ENCODE measurements at regions not wholly inside any gene's neighbourhood (a gene's known extent, or its start where the extent isn't known, plus 50 kb on each side); places are given as distances from the start of the nearest gene placed in this dataset.

DNA sequence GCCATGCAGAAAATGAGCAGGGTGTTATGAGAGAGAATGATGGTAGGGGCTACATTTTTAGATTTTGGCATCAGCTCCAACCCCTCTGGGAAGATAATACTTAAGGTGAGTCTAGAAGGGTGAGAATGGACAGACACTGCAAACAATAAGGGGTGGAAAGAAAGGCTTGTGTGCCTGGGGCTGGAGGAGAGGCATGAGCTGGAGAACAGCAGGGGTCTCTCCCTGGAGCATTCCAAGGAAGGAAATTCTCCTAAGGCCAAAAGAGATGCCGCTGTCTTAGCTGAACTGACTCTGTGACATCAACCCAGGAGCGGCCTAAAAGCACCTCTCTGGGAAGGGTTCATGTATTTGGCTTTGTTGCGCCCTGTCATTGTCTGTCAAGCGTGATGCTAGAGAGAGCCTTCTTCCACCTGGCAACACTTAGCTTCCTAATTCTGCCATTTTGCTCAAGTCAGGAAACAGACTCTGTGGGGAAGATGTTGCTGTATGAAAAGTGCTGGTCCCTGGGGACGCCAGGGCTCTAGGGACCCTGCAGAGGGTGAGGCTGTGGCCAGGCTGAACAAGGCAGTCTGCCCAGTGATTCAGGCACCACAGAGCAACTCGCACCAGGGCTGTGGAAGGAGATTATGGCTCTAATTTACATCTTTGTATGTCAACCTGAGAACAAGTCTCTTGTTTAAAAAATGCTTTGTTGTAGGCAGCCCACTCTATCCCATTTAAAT, 225.7 kb downstream of the CBLN1 start:
- Histone ChIP-seq H3K4me1 (ENCODE audit: control insufficient read depth, extremely low read depth, insufficient read depth, low read length) (no peaks in the 10 kb centered on the region), H3K9ac (ENCODE audit: insufficient read depth, low read length) (no peak overlapping the region), H3K36me3 (ENCODE audit: control insufficient read depth, insufficient read depth, low read length) (no peaks in the 10 kb centered on the region), H4K20me1 (ENCODE audit: control insufficient read depth, extremely low read depth, insufficient read depth, low read length) (no peaks in the 10 kb centered on the region), H3K4me3 (replicated peaks in 1 of 4; ENCODE audit: control extremely low read depth in 1 of 4, insufficient read depth in 1 of 4, low read depth in 3 of 4, low read length in 4 of 4) (no peak overlapping the region), H3K79me2 (ENCODE audit: control insufficient read depth, insufficient read depth, low read length) (no peaks in the 10 kb centered on the region), H3K27me3 (ENCODE audit: control insufficient read depth, insufficient read depth, low read length) (no peaks in the 10 kb centered on the region), H3K4me2 (ENCODE audit: extremely low read depth, insufficient read depth, low read length) (no peak overlapping the region), H3K9me3 (ENCODE audit: control insufficient read depth, insufficient read depth, low read depth, low read length) (no peaks in the 10 kb centered on the region), H3K27ac (ENCODE audit: insufficient read depth, low read length) (no peak overlapping the region), H2AFZ (ENCODE audit: low read length) (no peak overlapping the region)
- DNase-seq (ENCODE audit: low read depth in 2 of 2): no peak
- no peak for TF ChIP-seq CTCF (conservative IDR thresholded peaks at IDR 0.05 in 1 of 2, IDR thresholded peaks at IDR 0.05 in 1 of 2; ENCODE audit: low read depth in 1 of 2, low read length in 2 of 2)
- no peak for TF ChIP-seq EZH2 (IDR thresholded peaks at IDR 0.05; ENCODE audit: low read length, missing control alignments)

- no peaks in the 10 kb centered on the region for H3K4me1 ChIP-seq (ENCODE audit: control insufficient read depth, extremely low read depth, insufficient read depth, low read length)
- DNase-seq (ENCODE audit: low read depth in 2 of 2): no peak
- no peak overlapping the region for H2AFZ ChIP-seq (ENCODE audit: low read length)
- TF ChIP-seq EZH2 (IDR thresholded peaks at IDR 0.05; ENCODE audit: low read length, missing control alignments) (no peak), CTCF (conservative IDR thresholded peaks at IDR 0.05 in 1 of 2, IDR thresholded peaks at IDR 0.05 in 1 of 2; ENCODE audit: low read depth in 1 of 2, low read length in 2 of 2) (no peak)
- no peaks in the 10 kb centered on the region for H4K20me1 ChIP-seq (ENCODE audit: control insufficient read depth, extremely low read depth, insufficient read depth, low read length)
- H3K4me2 ChIP-seq (ENCODE audit: extremely low read depth, insufficient read depth, low read length): no peak overlapping the region
- H3K4me3 ChIP-seq (replicated peaks in 1 of 4; ENCODE audit: control extremely low read depth in 1 of 4, insufficient read depth in 1 of 4, low read depth in 3 of 4, low read length in 4 of 4): no peak overlapping the region
- no peaks in the 10 kb centered on the region for H3K36me3 ChIP-seq (ENCODE audit: control insufficient read depth, insufficient read depth, low read length)
- H3K79me2 ChIP-seq (ENCODE audit: control insufficient read depth, insufficient read depth, low read length): no peaks in the 10 kb centered on the region
- H3K27me3 ChIP-seq (ENCODE audit: control insufficient read depth, insufficient read depth, low read length): no peaks in the 10 kb centered on the region
- H3K9me3 ChIP-seq (ENCODE audit: control insufficient read depth, insufficient read depth, low read depth, low read length): no peaks in the 10 kb centered on the region
- no peak overlapping the region for H3K27ac ChIP-seq (ENCODE audit: insufficient read depth, low read length)
- no peak overlapping the region for H3K9ac ChIP-seq (ENCODE audit: insufficient read depth, low read length)
Measured at GRCh38 chr16:49055291-49055690, 226.3 kb downstream of the CBLN1 start.

GRCh38 chr16:49054606-49055005, 227.0 kb downstream of the CBLN1 start:
- Histone ChIP-seq H3K4me3 (replicated peaks in 1 of 4; ENCODE audit: control extremely low read depth in 1 of 4, insufficient read depth in 1 of 4, low read depth in 3 of 4, low read length in 4 of 4) (no peak overlapping the region), H3K27me3 (ENCODE audit: control insufficient read depth, insufficient read depth, low read length) (no peaks in the 10 kb centered on the region), H3K4me1 (ENCODE audit: control insufficient read depth, extremely low read depth, insufficient read depth, low read length) (no peaks in the 10 kb centered on the region), H3K27ac (ENCODE audit: insufficient read depth, low read length) (no peak overlapping the region), H3K79me2 (ENCODE audit: control insufficient read depth, insufficient read depth, low read length) (no peaks in the 10 kb centered on the region), H3K9me3 (ENCODE audit: control insufficient read depth, insufficient read depth, low read depth, low read length) (no peaks in the 10 kb centered on the region), H3K4me2 (ENCODE audit: extremely low read depth, insufficient read depth, low read length) (no peak overlapping the region), H3K36me3 (ENCODE audit: control insufficient read depth, insufficient read depth, low read length) (no peaks in the 10 kb centered on the region), H3K9ac (ENCODE audit: insufficient read depth, low read length) (no peak overlapping the region), H4K20me1 (ENCODE audit: control insufficient read depth, extremely low read depth, insufficient read depth, low read length) (no peaks in the 10 kb centered on the region), H2AFZ (ENCODE audit: low read length) (no peak overlapping the region)
- TF ChIP-seq EZH2 (IDR thresholded peaks at IDR 0.05; ENCODE audit: low read length, missing control alignments) (no peak), CTCF (conservative IDR thresholded peaks at IDR 0.05 in 1 of 2, IDR thresholded peaks at IDR 0.05 in 1 of 2; ENCODE audit: low read depth in 1 of 2, low read length in 2 of 2) (no peak)
- no peak for DNase-seq (ENCODE audit: low read depth in 2 of 2)

Data from fibroblast of lung (primary cell).